GM12892 (cell line): ENCODE measurements at regions not wholly inside any gene's neighbourhood (a gene's known extent, or its start where the extent isn't known, plus 50 kb on each side); places are given as distances from the start of the nearest gene placed in this dataset.

Source experiments
- POLR2A ChIP-seq: IDR thresholded peaks from 2 replicates; pipeline ENCODE4 v1.6.1; 2011; ENCODE audit warnings: low read depth, low read length, control low read depth
- POLR2AphosphoS5 ChIP-seq: IDR thresholded peaks from 2 replicates; pipeline ENCODE4 v1.6.1; 2011; ENCODE audit warnings: low read depth, low read length, control low read depth
- TAF1 ChIP-seq: IDR thresholded peaks from 2 replicates; pipeline ENCODE4 v1.6.1; 2011; ENCODE audit warnings: low read depth, mild to moderate bottlenecking, control low read depth, low read length, borderline replicate concordance

DNA sequence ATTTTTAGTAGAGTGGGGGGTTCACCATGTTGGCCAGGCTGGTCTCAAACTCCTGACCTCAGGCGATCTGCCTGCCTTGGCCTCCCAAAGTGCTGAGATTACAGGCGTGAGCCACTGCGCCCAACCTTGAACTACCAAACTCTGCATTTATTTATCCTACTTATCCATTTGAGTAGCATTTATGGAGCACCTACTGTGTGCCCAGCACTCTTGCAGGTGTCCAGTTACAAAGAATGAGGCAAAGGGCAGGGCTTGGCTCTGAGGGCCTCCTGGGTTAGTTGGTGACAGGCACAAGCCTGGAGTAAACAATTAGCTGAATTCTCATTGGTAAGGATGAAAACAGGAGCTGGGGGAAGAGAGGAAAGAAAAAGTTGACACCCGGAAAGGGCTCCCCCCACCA, 93.4 kb upstream of the FOXP4 start:
- TF ChIP-seq POLR2A (no peak), POLR2AphosphoS5 (no peak), TAF1 (no peak)
